ENCODE measurements at regions not wholly inside any gene's neighbourhood (a gene's known extent, or its start where the extent isn't known, plus 50 kb on each side); places are given as distances from the start of the nearest gene placed in this dataset.
"Not testable (repeated sequence)": the region's sequence is repeated elsewhere in the genome, so short reads cannot be mapped to it uniquely, and the experiment has no call there.

GRCh38 chr6:150751296-150751695 lies 114.2 kb upstream of the MTHFD1L start:
- TF ChIP-seq, protein P1, sequence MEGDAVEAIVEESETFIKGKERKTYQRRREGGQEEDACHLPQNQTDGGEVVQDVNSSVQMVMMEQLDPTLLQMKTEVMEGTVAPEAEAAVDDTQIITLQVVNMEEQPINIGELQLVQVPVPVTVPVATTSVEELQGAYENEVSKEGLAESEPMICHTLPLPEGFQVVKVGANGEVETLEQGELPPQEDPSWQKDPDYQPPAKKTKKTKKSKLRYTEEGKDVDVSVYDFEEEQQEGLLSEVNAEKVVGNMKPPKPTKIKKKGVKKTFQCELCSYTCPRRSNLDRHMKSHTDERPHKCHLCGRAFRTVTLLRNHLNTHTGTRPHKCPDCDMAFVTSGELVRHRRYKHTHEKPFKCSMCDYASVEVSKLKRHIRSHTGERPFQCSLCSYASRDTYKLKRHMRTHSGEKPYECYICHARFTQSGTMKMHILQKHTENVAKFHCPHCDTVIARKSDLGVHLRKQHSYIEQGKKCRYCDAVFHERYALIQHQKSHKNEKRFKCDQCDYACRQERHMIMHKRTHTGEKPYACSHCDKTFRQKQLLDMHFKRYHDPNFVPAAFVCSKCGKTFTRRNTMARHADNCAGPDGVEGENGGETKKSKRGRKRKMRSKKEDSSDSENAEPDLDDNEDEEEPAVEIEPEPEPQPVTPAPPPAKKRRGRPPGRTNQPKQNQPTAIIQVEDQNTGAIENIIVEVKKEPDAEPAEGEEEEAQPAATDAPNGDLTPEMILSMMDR (conservative IDR thresholded peaks at IDR 0.05; ENCODE audit: low read depth, low read length): no peak
- H3K4me3 ChIP-seq (ENCODE audit: low read depth, low read length): no peak overlapping the region
- no peak for DNase-seq (ENCODE audit: low read depth)

DNA sequence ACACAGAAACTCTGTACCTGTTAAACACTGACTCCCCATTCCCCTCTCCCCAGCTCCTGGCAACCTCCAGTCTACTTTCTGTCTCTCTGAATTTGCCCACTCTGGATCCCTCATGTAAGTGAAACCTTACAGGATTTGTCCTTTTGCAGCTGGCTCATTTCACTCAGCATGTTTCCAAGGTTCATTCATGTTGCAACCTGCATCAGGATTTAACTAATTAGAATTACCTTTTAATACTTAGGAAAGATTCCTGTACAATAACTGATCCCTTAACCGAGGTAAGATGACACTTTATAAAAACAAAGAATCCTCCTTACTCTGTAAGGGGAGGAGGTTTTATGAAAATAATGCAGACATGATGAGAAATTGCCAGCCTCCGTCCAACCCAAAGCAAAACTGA lies 113.1 kb upstream of the MTHFD1L start:
- DNase-seq (ENCODE audit: low read depth): no peak
- no peak overlapping the region for H3K4me3 ChIP-seq (ENCODE audit: low read depth, low read length)
- TF ChIP-seq, protein P1 (conservative IDR thresholded peaks at IDR 0.05; ENCODE audit: low read depth, low read length): no peak

GRCh38 chr6:150753371-150754064 lies 112.0 kb upstream of the MTHFD1L start:
- TF ChIP-seq, protein P1 (conservative IDR thresholded peaks at IDR 0.05; ENCODE audit: low read depth, low read length): no peak
- DNase-seq (ENCODE audit: low read depth): no peak
- no peak overlapping the region for H3K4me3 ChIP-seq (ENCODE audit: low read depth, low read length)

GRCh38 chr6:150755042-150755441 lies 110.5 kb upstream of the MTHFD1L start:
- TF ChIP-seq, protein P1 (conservative IDR thresholded peaks at IDR 0.05; ENCODE audit: low read depth, low read length): no peak
- no peak for DNase-seq (ENCODE audit: low read depth)
- no peak overlapping the region for H3K4me3 ChIP-seq (ENCODE audit: low read depth, low read length)

GRCh38 chr6:150755524-150755923 lies 110.0 kb upstream of the MTHFD1L start:
- TF ChIP-seq, protein P1 (conservative IDR thresholded peaks at IDR 0.05; ENCODE audit: low read depth, low read length): no peak
- no peak for DNase-seq (ENCODE audit: low read depth)
- H3K4me3 ChIP-seq (ENCODE audit: low read depth, low read length): no peak overlapping the region

- TF ChIP-seq, protein P1 (conservative IDR thresholded peaks at IDR 0.05; ENCODE audit: low read depth, low read length): no peak
- H3K4me3 ChIP-seq (ENCODE audit: low read depth, low read length): no peak overlapping the region
- no peak for DNase-seq (ENCODE audit: low read depth)
These were observed 109.3 kb upstream of the MTHFD1L start for GRCh38 chr6:150756173-150756572.

DNA sequence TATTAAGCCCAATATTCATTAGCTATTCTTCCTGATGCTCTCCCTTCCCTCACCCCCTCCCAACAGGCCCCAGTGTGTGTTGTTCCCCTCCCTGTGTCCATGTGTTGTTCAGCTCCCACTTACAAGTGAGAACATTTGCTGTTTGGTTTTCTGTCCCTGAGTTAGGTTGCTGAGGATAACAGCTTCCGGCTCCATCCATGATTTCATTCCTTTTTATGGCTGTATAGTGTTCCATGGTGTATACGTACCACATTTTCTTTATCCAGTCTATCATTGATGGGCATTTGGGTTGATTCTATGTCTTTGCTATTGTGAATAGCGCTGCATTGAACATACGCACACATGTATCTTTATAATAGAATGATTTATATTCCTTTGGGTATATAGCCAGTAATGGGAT lies 107.7 kb upstream of the MTHFD1L start:
- not testable (repeated sequence) for H3K4me3 ChIP-seq (ENCODE audit: low read depth, low read length); DNase-seq (ENCODE audit: low read depth)
